IPS-NIHi11 (cell line): ENCODE measurements at regions not wholly inside any gene's neighbourhood (a gene's known extent, or its start where the extent isn't known, plus 50 kb on each side); places are given as distances from the start of the nearest gene placed in this dataset.

Experiments used
- DNase-seq: peaks from one replicate; pipeline ENCODE4 v3.0.0; 2012; ENCODE audit warnings: mixed read lengths, low spot score

DNA sequence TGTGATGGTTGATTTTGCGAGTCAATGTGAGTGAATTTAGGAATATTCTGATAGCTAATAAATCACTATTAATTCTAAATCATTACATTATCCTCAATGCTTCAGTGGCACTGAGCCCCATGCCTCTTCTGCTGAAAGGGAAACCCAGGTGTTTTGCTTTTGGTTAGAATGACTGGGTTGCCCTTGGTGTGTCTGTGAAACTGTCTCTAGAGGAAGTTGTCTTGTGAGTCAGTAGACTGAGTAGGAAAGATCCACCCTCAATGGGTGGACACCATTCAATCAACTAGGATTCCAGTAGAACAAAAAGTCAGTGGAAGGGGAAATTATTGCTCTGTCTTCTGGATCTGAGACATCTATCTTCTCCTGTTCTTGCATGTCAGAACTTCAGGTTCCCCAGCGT is 472.4 kb downstream of the ANKRD7 start:
- no peak for DNase-seq

- no peak for DNase-seq
These were observed 474.7 kb downstream of the ANKRD7 start for GRCh38 chr7:118699222-118699621.

GRCh38 chr7:118708741-118709140 is 484.2 kb downstream of the ANKRD7 start:
- no peak for DNase-seq

DNA sequence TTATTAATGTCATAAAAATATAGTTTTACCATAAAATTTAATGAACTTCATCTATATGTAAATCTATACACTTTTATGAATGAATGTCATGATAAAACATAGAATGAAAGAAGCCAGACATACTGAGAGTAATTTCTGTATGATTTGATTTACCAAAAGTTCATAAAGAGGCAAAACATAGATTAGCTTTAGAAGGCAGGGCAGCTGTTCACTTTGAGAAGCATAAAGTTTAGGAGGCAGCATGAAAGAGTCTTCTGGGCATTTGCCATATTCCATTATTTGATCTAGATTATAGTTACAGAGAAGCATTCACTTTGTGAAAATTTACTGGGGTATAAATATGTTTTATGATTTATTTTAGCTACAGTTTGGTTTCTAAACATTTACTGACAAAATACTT is 487.2 kb downstream of the ANKRD7 start:
- no peak for DNase-seq

- no peak for DNase-seq
These were observed 488.5 kb downstream of the ANKRD7 start for GRCh38 chr7:118713039-118713438.

DNA sequence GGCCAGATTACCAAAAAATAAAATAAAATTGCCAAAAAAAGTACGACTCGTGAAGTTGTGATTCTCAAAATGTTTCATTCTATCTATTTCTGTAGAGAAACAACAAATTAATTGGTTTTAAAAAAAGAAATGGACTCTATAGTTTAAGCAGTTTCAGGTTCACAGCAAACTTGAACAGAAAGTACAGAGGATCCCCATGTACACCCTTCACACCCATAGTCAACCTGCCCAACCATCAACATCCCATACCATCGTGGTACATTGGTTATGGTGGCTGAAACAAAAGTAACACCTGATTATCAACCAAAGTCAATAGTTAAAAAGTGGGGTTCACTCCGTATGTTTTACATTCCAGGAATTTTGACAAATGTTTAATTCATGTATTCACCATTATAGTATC is 496.1 kb downstream of the ANKRD7 start:
- DNase-seq, result no peak

GRCh38 chr7:118731854-118732253 is 507.4 kb downstream of the ANKRD7 start:
- DNase-seq, result peak; percentile 26

DNA sequence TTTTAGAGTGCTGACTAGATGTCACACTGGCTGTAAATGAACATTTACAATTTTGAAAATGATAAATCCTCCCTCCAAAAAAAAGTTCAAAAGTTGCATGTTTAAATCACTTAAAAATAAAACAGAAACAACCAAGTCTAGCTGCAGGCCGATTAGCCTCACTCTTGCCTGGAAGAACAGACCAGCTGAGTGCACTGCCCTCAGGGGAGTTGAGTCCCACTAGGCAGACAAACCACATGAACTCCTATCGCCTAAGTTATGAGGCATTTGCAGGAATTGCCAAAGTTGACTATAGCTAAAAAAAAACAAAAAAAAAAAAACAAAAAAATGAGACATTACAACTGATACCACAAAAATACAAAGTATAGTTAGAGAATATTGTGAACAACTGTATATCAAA is 510.0 kb downstream of the ANKRD7 start:
- peak; percentile 7 for DNase-seq

GRCh38 chr7:118735441-118735840 is 510.9 kb downstream of the ANKRD7 start:
- no peak for DNase-seq

- DNase-seq, result no peak
These were observed 513.4 kb downstream of the ANKRD7 start for GRCh38 chr7:118737935-118738334.

- no peak for DNase-seq
These were observed 521.4 kb downstream of the ANKRD7 start for GRCh38 chr7:118745927-118746326.

DNA sequence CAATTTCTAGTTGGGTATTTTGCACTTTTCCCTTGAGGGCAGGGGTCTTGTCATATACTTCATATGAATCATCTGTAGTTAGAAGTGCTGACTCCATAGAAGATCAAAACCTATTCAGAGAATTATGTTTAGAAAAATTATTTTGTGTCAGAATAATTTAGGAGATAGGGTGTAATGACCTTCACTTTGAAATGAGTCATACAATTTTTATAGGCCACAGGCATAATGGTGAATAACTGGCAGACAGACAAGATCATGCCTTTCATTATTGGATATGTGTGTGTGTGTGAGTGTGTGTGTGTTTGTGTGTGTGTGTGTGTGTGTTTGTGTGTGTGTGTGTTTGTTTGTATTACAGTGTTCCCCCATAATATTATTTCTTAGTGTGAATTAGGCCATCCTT is 523.0 kb downstream of the ANKRD7 start:
- no peak for DNase-seq

DNA sequence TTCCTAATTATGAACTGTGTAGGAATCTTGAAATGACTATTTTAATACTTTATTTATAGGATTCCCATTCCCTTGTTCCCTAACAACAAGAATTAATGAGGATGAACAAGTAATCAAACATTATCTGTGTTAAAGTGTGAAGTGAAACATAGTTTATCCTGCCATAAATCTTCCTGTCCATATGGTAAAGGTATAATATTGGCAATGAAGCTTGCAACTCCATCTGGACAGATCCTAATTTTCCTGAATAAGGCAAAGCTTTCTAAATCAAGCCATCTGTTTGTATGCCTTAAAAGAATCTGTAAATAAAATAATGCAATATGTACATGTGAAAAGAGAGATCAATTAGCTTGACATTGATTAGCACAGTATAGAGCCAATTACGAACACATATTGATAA is 529.0 kb downstream of the ANKRD7 start:
- no peak for DNase-seq

DNA sequence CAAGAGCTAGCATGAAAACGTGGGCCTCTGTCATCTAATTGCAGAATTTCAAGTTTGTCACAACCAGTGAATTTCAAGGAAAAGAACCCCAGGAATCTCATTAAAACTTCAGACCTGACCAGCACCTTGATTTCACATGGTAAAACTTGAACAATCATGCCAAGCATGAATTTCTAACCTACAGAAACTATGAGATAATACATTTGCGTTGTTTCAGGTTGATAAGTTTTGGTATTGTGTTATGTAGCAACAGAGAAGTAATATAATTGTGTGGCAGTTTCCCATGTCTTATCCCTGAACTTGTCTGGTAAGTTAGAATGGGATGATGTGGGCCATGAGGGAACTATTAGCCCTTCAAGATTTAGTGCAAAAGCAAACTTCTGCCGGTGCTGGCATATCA is 530.1 kb downstream of the ANKRD7 start:
- no peak for DNase-seq

GRCh38 chr7:118755067-118755625 is 530.6 kb downstream of the ANKRD7 start:
- no peak for DNase-seq

GRCh38 chr7:118757066-118757465 is 532.6 kb downstream of the ANKRD7 start:
- no peak for DNase-seq

DNA sequence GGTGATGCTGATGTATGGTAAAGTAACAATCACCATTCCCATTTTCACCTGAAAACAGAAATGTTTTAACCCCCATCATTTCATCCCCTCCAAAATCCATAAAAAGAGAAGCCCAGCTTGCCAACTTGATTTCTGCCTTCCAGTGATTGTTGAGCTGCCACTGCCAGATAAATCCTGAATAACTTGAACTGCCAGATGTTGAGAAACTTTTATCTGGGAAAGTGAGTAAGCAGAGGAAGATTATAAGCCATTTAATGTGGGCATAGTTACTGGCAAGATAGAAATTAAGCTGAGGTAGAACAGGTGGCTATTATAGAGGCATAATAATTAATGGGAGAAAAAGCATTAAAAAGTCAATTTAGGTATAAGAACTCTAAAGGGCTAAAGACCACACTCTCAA is 534.1 kb downstream of the ANKRD7 start:
- DNase-seq, result no peak

DNA sequence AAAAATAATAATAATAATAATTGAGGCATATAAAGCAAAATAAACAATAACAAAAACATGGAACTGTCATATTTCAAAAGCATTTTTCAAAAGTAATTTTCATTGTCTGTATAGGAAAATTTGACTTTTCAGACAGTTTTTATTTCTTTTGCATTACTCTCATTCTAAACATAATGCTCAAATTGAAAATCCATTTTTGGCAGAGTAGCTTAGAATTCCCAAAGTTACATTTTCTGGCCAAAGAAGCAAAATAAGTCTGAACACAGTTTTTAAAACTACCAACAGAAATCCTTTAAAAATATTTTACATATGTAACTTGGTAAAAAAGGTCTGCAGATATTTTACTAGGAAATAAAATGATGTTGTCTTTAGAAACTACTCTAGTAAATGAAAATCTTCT is 535.4 kb downstream of the ANKRD7 start:
- no peak for DNase-seq

DNA sequence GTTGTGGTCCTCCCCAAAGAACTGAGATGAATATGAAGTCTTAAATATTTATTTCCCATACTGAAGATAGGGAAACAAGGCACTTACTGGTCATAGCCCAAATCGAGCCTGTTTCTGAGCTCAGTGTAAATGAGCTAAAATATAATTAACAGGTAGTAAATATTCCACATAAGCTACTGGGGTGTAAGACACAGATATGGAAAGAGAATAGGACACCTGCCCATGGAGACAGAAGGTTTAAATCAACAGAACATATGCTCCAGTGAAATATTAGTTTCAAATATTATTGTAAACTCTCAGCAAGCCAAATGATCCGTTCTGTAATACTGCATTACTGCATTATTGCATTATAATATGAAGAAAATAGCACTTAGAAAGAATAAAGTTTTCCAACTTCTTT is 537.9 kb downstream of the ANKRD7 start:
- DNase-seq, result no peak

DNA sequence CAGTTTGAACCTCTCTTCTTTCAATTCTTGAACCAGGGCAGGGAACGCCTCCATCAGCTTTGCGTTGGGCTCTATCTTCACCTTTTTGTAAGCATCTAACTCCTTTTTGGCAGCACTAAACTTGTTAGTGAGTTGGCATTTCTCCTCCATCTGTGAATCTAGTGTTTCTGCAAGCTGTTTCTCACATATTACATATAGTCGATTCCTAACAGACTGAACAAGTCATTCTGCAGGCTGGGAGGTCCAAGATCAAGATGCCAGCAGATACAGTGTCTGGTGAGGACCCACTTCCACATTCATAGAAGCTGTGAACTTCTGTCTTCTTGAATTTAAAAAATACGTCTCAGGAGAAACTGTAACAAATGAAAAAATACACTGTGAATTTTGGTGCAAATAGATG is 539.7 kb downstream of the ANKRD7 start:
- DNase-seq, result no peak

GRCh38 chr7:118771672-118772071 is 547.2 kb downstream of the ANKRD7 start:
- no peak for DNase-seq

DNA sequence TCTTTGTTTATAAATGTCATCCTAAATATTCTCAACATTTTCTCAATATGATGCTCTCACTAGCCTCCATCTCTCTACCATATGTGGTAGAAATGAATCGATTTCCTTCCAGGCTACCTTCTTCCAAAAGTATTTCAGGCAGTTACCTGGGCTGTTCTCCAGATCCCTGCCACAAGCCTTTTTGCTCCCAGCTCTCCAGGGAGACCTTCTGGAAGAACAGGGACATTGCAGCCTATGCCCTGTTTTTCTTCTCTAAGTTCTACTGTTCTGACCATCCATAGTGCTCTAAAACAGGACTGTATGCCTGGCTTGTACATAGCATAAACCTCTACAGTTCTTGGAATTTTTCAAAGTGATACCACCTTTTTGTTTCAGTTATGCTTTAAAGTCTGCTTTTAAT is 552.8 kb downstream of the ANKRD7 start:
- peak; percentile 12 for DNase-seq

GRCh38 chr7:118792682-118793081 is 568.2 kb downstream of the ANKRD7 start:
- DNase-seq, result no peak

GRCh38 chr7:118793582-118793981 is 569.1 kb downstream of the ANKRD7 start:
- no peak for DNase-seq

DNA sequence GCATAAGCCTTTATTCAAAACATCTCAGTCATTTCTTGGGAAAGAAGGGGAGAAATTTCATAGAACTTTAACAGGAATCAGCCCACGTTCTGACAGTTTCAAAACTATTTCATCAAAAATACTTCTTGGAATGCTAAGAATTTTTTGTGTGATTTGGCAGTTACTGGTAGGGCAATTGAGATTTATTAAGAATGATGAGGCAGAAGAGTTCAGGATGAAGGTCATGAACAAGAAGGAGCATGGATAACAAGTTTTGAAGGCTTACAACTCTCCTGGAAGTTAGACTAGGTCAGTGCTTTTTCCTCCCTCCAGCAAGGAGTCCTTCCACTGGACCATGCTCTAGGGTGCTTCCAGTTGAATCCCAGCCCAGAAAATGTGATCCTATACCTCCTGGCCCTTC is 569.9 kb downstream of the ANKRD7 start:
- DNase-seq, result no peak
